ENCODE measurements at regions not wholly inside any gene's neighbourhood (a gene's known extent, or its start where the extent isn't known, plus 50 kb on each side); places are given as distances from the start of the nearest gene placed in this dataset.
A peak's percentile ranks its signal among the peaks of the same experiment; 100 is the strongest.

DNA sequence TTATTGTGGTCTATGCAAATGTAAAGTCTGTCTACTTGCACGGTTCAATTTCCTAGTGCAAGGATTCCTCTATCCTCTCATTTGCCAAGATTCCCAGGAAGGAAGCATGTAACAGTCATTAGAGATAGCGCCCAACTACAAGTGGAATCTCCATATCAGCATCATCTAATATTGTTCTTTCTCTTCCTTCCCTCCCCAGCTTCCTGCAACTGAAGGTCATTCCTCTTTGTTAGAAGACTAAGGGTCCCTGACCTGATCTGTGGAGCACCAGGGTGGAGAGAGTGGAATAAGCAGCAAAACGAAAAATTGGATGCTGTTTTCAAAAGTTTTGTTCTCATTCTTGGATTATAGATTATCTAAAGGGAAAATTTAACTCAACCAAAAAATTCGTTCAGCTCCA is 714.0 kb downstream of the DIAPH3 start:
- H3K36me3 ChIP-seq (ENCODE audit: insufficient read depth, low read length), result no peaks in the 10 kb centered on the region
- H3K27ac ChIP-seq (ENCODE audit: low read depth, low read length), result no peak overlapping the region
- no peaks in the 10 kb centered on the region for H3K27me3 ChIP-seq (ENCODE audit: insufficient read depth, low read length)
- no peak overlapping the region for H3K4me3 ChIP-seq (ENCODE audit: low read depth, low read length)
- no peak overlapping the region for H2AFZ ChIP-seq (ENCODE audit: low read length, unreplicated experiment)
- no peaks in the 10 kb centered on the region for H3K4me1 ChIP-seq (ENCODE audit: control insufficient read depth, insufficient read depth, low read length, unreplicated experiment)
- H3K79me2 ChIP-seq (ENCODE audit: control insufficient read depth, insufficient read depth, low read length, unreplicated experiment), result no peaks in the 10 kb centered on the region

DNA sequence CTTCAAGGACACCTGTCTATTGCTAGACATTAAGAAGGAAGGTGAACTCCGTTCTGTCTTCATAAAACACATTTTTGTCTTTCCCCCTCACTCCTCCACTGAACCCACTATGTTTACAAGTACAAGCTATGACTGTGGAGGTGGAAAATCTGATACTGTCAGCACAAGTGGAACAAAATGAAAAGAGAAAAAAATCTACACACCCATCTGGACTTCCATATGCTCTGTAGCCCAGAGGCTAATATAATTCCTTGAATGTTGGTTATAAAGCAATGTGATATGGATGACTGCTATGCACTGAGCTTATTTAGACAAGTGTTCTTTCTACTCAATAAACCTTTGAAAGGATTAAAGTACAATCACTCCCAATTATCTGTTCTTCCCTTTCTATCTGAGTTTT is 713.5 kb downstream of the DIAPH3 start:
- no peaks in the 10 kb centered on the region for H3K4me1 ChIP-seq (ENCODE audit: control insufficient read depth, insufficient read depth, low read length, unreplicated experiment)
- no peaks in the 10 kb centered on the region for H3K36me3 ChIP-seq (ENCODE audit: insufficient read depth, low read length)
- H3K79me2 ChIP-seq (ENCODE audit: control insufficient read depth, insufficient read depth, low read length, unreplicated experiment), result no peaks in the 10 kb centered on the region
- H3K4me3 ChIP-seq (ENCODE audit: low read depth, low read length), result no peak overlapping the region
- H3K27ac ChIP-seq (ENCODE audit: low read depth, low read length), result no peak overlapping the region
- H2AFZ ChIP-seq (ENCODE audit: low read length, unreplicated experiment), result no peak overlapping the region
- H3K27me3 ChIP-seq (ENCODE audit: insufficient read depth, low read length), result no peaks in the 10 kb centered on the region

DNA sequence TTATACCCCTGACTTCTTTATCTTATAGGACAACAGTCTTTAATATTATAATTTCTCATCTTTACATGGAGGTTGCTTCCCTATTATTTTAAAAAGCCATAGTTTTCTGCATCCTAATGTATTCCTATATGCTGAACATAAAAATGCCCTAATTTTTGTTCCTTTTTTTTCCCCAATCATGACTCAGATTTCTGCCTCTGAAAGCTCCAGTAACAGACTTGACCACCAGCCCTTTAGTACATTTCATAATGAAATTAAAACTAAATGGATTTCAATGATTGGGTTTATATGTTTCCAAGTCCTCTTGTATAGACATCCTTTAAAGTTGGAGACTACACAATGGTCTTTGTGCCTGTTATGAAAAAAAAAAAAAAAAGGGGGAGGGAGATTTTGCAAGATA is 712.5 kb downstream of the DIAPH3 start:
- Histone ChIP-seq H3K27ac (ENCODE audit: low read depth, low read length) (no peak overlapping the region), H3K4me3 (ENCODE audit: low read depth, low read length) (no peak overlapping the region), H3K27me3 (ENCODE audit: insufficient read depth, low read length) (no peaks in the 10 kb centered on the region), H3K79me2 (ENCODE audit: control insufficient read depth, insufficient read depth, low read length, unreplicated experiment) (no peaks in the 10 kb centered on the region), H2AFZ (ENCODE audit: low read length, unreplicated experiment) (no peak overlapping the region), H3K4me1 (ENCODE audit: control insufficient read depth, insufficient read depth, low read length, unreplicated experiment) (no peaks in the 10 kb centered on the region), H3K36me3 (ENCODE audit: insufficient read depth, low read length) (no peaks in the 10 kb centered on the region)

GRCh38 chr13:59452189-59452890 is 711.4 kb downstream of the DIAPH3 start:
- Histone ChIP-seq H3K27ac (ENCODE audit: low read depth, low read length) (no peak overlapping the region), H2AFZ (ENCODE audit: low read length, unreplicated experiment) (no peak overlapping the region), H3K36me3 (ENCODE audit: insufficient read depth, low read length) (no peaks in the 10 kb centered on the region), H3K79me2 (ENCODE audit: control insufficient read depth, insufficient read depth, low read length, unreplicated experiment) (no peaks in the 10 kb centered on the region), H3K4me3 (ENCODE audit: low read depth, low read length) (no peak overlapping the region), H3K4me1 (ENCODE audit: control insufficient read depth, insufficient read depth, low read length, unreplicated experiment) (no peaks in the 10 kb centered on the region), H3K27me3 (ENCODE audit: insufficient read depth, low read length) (no peaks in the 10 kb centered on the region)

GRCh38 chr13:59458908-59459579 is 704.7 kb downstream of the DIAPH3 start:
- Histone ChIP-seq H3K36me3 (ENCODE audit: insufficient read depth, low read length) (no peaks in the 10 kb centered on the region), H3K4me3 (ENCODE audit: low read depth, low read length) (no peak overlapping the region), H3K79me2 (ENCODE audit: control insufficient read depth, insufficient read depth, low read length, unreplicated experiment) (no peaks in the 10 kb centered on the region), H2AFZ (ENCODE audit: low read length, unreplicated experiment) (peak overlapping the region; percentile 28), H3K4me1 (ENCODE audit: control insufficient read depth, insufficient read depth, low read length, unreplicated experiment) (peaks cover 17% of the 10 kb centered on the region), H3K27me3 (ENCODE audit: insufficient read depth, low read length) (0 out of 2 replicates have a peak, but pooled peaks cover 4% of the 10 kb centered on the region), H3K27ac (ENCODE audit: low read depth, low read length) (peak overlapping the region; percentile 52)

DNA sequence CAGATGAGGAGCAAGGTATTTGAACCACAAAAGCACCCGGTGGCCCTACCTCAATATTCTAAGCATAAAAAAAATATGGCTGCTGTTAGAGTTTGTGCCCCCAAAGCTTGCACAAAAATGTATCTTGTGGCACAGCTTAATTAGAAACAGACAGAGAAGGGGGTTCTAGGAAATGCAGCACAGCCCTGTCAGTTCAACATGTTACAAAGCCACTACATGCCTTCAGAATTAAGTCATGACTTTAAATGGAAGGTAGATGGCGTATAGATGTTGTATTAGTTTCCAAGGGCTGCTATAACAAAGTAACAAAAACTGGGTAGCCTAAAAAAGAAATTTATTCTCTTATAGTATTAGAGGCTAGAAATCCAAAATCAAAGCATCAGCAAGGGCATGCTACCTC is 703.8 kb downstream of the DIAPH3 start:
- Histone ChIP-seq H3K27me3 (ENCODE audit: insufficient read depth, low read length) (peaks cover 10% of the 10 kb centered on the region; the same call in 1 of the 2 replicates), H3K4me3 (ENCODE audit: low read depth, low read length) (no peak overlapping the region), H2AFZ (ENCODE audit: low read length, unreplicated experiment) (no peak overlapping the region), H3K4me1 (ENCODE audit: control insufficient read depth, insufficient read depth, low read length, unreplicated experiment) (peaks cover 17% of the 10 kb centered on the region), H3K36me3 (ENCODE audit: insufficient read depth, low read length) (no peaks in the 10 kb centered on the region), H3K79me2 (ENCODE audit: control insufficient read depth, insufficient read depth, low read length, unreplicated experiment) (no peaks in the 10 kb centered on the region), H3K27ac (ENCODE audit: low read depth, low read length) (no peak overlapping the region)

GRCh38 chr13:59461411-59461810 is 702.3 kb downstream of the DIAPH3 start:
- Histone ChIP-seq H3K4me3 (ENCODE audit: low read depth, low read length) (no peak overlapping the region), H3K4me1 (ENCODE audit: control insufficient read depth, insufficient read depth, low read length, unreplicated experiment) (peaks cover 17% of the 10 kb centered on the region), H3K79me2 (ENCODE audit: control insufficient read depth, insufficient read depth, low read length, unreplicated experiment) (no peaks in the 10 kb centered on the region), H3K27ac (ENCODE audit: low read depth, low read length) (no peak overlapping the region), H3K27me3 (ENCODE audit: insufficient read depth, low read length) (peaks cover 15% of the 10 kb centered on the region; the same call in 1 of the 2 replicates), H2AFZ (ENCODE audit: low read length, unreplicated experiment) (no peak overlapping the region), H3K36me3 (ENCODE audit: insufficient read depth, low read length) (no peaks in the 10 kb centered on the region)

DNA sequence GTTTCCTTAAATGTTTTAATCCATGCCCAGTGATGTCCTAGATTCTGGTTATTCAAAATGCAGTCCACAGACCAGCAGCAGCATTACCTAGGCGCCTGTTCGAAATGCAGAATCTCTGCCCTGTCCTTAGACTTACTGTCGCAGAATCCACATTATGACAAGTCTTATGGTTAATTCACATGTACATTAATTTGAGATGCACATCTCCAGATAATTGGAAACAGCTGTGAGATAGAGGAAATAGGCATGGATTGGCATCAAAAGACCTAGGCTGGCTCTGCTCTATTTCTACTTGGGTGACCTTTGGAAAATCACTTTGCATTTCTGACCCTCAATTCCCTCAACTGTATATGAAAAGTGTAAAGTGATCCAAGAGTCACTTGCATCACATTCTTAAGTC is 700.7 kb downstream of the DIAPH3 start:
- H2AFZ ChIP-seq (ENCODE audit: low read length, unreplicated experiment), result no peak overlapping the region
- H3K36me3 ChIP-seq (ENCODE audit: insufficient read depth, low read length), result no peaks in the 10 kb centered on the region
- H3K4me1 ChIP-seq (ENCODE audit: control insufficient read depth, insufficient read depth, low read length, unreplicated experiment), result peaks cover 17% of the 10 kb centered on the region
- H3K79me2 ChIP-seq (ENCODE audit: control insufficient read depth, insufficient read depth, low read length, unreplicated experiment), result no peaks in the 10 kb centered on the region
- no peak overlapping the region for H3K4me3 ChIP-seq (ENCODE audit: low read depth, low read length)
- peaks cover 15% of the 10 kb centered on the region; the same call in 1 of the 2 replicates for H3K27me3 ChIP-seq (ENCODE audit: insufficient read depth, low read length)
- no peak overlapping the region for H3K27ac ChIP-seq (ENCODE audit: low read depth, low read length)

DNA sequence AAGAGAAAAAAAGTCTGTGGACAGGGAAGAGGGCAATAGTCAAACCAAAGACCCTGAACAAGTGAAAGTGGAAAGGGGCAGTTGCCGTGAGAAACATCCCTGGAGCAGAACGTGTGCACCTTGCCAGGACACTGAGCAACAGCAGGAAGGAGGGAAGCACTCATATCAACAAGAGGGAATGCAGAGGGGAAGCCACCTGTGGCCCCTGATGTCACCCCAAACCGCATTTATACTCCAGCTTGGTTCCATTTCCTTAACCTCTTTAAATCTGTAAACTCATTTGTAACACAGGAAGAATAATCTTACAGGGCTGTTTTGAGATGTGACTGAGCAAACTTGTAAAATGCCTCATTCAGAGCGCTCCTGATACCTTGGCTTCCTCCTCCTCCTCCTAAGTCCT is 698.8 kb downstream of the DIAPH3 start:
- Histone ChIP-seq H3K79me2 (ENCODE audit: control insufficient read depth, insufficient read depth, low read length, unreplicated experiment) (no peaks in the 10 kb centered on the region), H3K36me3 (ENCODE audit: insufficient read depth, low read length) (no peaks in the 10 kb centered on the region), H2AFZ (ENCODE audit: low read length, unreplicated experiment) (no peak overlapping the region), H3K27ac (ENCODE audit: low read depth, low read length) (no peak overlapping the region), H3K27me3 (ENCODE audit: insufficient read depth, low read length) (peaks cover 15% of the 10 kb centered on the region; the same call in 1 of the 2 replicates), H3K4me3 (ENCODE audit: low read depth, low read length) (no peak overlapping the region), H3K4me1 (ENCODE audit: control insufficient read depth, insufficient read depth, low read length, unreplicated experiment) (peaks cover 2% of the 10 kb centered on the region)

DNA sequence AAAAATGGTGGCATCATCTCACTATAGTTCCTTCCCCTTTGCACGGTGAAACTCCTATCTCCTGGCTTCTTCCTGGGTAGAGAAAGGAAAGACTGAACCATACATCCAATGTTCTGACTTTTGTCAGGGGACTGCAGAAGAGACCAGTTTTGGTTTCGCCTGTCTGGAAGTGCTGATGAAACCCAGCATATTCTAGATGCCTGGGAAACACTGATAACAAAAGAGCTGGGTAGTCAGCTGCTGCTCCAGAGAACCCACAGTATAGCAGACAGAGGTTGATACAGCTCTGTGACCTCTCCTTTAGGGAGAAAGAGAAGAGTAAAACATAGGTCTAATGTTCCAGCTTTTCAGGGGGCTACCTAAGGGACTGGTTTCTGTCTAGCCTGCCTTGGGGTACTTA is 695.3 kb downstream of the DIAPH3 start:
- peaks cover 9% of the 10 kb centered on the region for H3K4me1 ChIP-seq (ENCODE audit: control insufficient read depth, insufficient read depth, low read length, unreplicated experiment)
- H3K4me3 ChIP-seq (ENCODE audit: low read depth, low read length), result no peak overlapping the region
- no peaks in the 10 kb centered on the region for H3K36me3 ChIP-seq (ENCODE audit: insufficient read depth, low read length)
- no peak overlapping the region for H3K27ac ChIP-seq (ENCODE audit: low read depth, low read length)
- H3K27me3 ChIP-seq (ENCODE audit: insufficient read depth, low read length), result peaks cover 15% of the 10 kb centered on the region; the same call in 1 of the 2 replicates
- H2AFZ ChIP-seq (ENCODE audit: low read length, unreplicated experiment), result no peak overlapping the region
- H3K79me2 ChIP-seq (ENCODE audit: control insufficient read depth, insufficient read depth, low read length, unreplicated experiment), result no peaks in the 10 kb centered on the region

DNA sequence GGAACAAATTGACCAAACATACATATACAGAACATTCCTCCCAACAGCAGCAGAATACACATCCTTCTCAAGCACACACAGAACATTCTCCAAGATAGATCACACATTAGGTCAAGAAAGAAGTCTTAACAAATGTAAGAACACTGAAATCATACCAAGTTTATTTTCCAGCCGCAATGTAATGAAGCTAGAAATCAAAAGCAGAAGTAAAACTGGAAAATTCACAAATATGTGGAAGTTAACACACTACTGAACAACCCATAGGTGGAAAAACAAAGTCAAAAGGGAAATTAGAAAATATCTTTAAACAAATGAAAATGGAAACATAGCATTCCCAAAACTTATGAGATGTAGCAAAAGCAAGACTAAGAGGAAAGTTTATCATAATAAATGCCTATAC is 692.6 kb downstream of the DIAPH3 start:
- H3K4me3 ChIP-seq (ENCODE audit: low read depth, low read length), result no peak overlapping the region
- H3K4me1 ChIP-seq (ENCODE audit: control insufficient read depth, insufficient read depth, low read length, unreplicated experiment), result peaks cover 9% of the 10 kb centered on the region
- no peak overlapping the region for H3K27ac ChIP-seq (ENCODE audit: low read depth, low read length)
- H3K79me2 ChIP-seq (ENCODE audit: control insufficient read depth, insufficient read depth, low read length, unreplicated experiment), result no peaks in the 10 kb centered on the region
- peaks cover 2% of the 10 kb centered on the region; the same call in 1 of the 2 replicates for H3K27me3 ChIP-seq (ENCODE audit: insufficient read depth, low read length)
- no peaks in the 10 kb centered on the region for H3K36me3 ChIP-seq (ENCODE audit: insufficient read depth, low read length)
- no peak overlapping the region for H2AFZ ChIP-seq (ENCODE audit: low read length, unreplicated experiment)
